Upper lobe of left lung (tissue), 4 donors: ENCODE measurements at regions not wholly inside any gene's neighbourhood (a gene's known extent, or its start where the extent isn't known, plus 50 kb on each side); places are given as distances from the start of the nearest gene placed in this dataset.

Source experiments
- CTCF ChIP-seq, 6 experiments: fragments of 450-650 bp in 4 of 6; fragments of 200-600 bp in 2 of 6; sonication (generic) in 2 of 6; IDR thresholded peaks; one replicate each; pipeline ENCODE4 v1.5.1; 2016 to 2019; ENCODE audit warnings: antibody characterized with exemption in 6 of 6
- EP300 ChIP-seq, 4 donors: sonication (generic); formaldehyde crosslinking; IDR thresholded peaks; one replicate each; pipeline ENCODE4 v1.5.1; 2017; ENCODE audit warnings: antibody characterized with exemption in 4 of 4, control low read depth in 2 of 4
- POLR2A ChIP-seq, 4 donors: fragments of 450-650 bp; IDR thresholded peaks; one replicate each; pipeline ENCODE4 v1.5.1; 2016 to 2017; ENCODE audit warnings: antibody characterized with exemption in 4 of 4, mild to moderate bottlenecking in 2 of 4
- POLR2AphosphoS5 ChIP-seq, 2 donors: sonication (generic); formaldehyde crosslinking; IDR thresholded peaks; one replicate each; pipeline ENCODE4 v1.5.1; 2017; ENCODE audit warnings: antibody characterized with exemption in 2 of 2

GRCh38 chr18:60846396-60846795 is 473.8 kb upstream of the MC4R start:
- TF ChIP-seq POLR2A (IDR thresholded peaks at IDR 0.05) (no peak), CTCF (IDR thresholded peaks at IDR 0.05) (no peak), EP300 (IDR thresholded peaks at IDR 0.05) (no peak), POLR2AphosphoS5 (IDR thresholded peaks at IDR 0.05) (no peak)
